ENCODE measurements at regions not wholly inside any gene's neighbourhood (a gene's known extent, or its start where the extent isn't known, plus 50 kb on each side); places are given as distances from the start of the nearest gene placed in this dataset.

DNA sequence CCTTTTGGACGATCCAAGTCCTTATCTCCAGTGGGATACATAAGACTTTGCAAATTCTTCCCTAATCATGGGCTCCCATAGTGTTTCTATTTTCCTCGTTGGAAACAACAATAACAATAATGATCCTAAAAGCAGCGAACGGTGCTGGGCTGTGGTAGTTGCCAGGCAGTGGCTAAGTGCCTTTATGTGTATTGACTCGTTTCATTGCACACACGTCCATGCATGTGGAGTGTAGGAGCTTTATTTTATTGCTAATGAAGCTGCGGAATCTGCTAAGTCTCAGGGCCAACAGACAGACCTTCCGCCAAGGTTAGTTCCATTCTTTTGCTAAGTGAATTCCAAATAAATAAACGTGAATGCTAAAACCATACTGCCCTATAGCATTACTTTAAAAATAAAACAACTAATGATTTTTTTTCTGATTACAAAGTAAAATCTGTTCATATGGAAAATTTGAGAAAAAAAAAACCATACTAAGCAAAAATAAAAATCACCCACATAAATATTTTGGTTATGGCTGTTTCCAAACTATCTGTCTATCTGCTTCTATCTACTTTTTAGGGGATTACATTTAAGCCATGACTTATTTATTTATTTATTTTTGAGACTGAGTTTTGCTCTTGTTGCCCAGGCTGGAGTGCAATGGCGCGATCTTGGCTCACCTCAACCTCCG, 297.9 kb downstream of the BMP7 start:
- H3K4me3 ChIP-seq (ENCODE audit: low read depth, low read length), result no peak overlapping the region
- no peak for DNase-seq (ENCODE audit: low read depth)
- TF ChIP-seq, protein P1, sequence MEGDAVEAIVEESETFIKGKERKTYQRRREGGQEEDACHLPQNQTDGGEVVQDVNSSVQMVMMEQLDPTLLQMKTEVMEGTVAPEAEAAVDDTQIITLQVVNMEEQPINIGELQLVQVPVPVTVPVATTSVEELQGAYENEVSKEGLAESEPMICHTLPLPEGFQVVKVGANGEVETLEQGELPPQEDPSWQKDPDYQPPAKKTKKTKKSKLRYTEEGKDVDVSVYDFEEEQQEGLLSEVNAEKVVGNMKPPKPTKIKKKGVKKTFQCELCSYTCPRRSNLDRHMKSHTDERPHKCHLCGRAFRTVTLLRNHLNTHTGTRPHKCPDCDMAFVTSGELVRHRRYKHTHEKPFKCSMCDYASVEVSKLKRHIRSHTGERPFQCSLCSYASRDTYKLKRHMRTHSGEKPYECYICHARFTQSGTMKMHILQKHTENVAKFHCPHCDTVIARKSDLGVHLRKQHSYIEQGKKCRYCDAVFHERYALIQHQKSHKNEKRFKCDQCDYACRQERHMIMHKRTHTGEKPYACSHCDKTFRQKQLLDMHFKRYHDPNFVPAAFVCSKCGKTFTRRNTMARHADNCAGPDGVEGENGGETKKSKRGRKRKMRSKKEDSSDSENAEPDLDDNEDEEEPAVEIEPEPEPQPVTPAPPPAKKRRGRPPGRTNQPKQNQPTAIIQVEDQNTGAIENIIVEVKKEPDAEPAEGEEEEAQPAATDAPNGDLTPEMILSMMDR (conservative IDR thresholded peaks at IDR 0.05; ENCODE audit: low read depth, low read length), result no peak

DNA sequence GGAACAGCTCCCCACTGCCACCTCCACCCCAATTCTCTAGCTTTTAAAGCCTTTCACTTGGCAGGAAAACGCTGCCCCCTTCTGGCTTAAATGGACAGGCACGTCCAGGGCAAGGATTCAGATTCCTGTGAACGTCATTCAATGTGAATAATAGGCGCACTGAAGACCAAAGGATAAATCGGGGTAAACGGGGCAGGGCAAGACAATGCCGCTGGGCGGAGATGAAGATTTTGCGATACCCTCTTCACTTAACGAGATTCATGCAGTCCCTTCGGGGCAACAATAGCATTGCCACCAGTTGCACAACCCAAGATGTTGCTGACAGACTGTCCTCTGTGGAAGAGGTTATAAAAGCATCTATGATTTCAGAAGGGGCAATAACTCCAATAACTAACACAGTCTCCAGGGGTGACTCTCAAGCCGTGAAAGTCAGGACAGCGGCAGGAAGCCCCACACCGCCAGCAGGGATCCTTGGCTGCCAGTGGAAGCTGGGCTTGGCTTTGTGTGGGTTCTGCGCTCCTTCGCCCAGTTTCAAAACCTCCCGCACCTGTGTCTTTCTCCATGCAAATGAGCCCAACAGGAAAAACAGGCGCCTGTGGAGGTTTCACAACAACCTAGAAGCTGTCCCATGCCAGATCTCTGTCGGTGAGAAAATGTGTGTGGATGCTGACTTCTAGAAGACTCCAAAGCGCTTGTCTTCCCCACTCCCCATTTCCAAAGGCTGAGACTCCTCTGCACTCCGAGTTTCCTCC, 291.8 kb downstream of the BMP7 start:
- DNase-seq (ENCODE audit: low read depth), result peak; percentile 80
- no peak overlapping the region for H3K4me3 ChIP-seq (ENCODE audit: low read depth, low read length)
- TF ChIP-seq, protein P1 (conservative IDR thresholded peaks at IDR 0.05; ENCODE audit: low read depth, low read length), result peak; percentile 94

DNA sequence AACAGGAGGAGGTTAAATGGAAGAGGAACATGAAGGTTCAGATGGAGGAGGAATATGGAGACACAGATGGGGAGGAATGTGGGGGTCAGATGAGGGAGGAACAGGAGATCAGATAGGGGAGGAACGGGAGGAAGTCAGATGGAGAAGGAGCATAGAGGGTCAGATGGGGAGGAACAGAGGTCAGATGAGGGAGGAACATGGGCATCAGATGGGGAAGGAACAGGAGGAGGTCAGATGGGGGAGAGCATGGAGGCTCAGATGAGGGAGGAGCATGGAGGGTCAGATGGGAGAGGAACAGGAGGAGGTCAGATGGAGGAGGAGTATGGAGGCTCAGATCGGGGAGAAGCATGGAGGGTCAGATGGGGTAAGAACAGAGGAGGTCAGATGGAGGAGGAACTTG, 290.6 kb downstream of the BMP7 start:
- DNase-seq (ENCODE audit: low read depth), result no peak
- H3K4me3 ChIP-seq (ENCODE audit: low read depth, low read length), result no peak overlapping the region
- TF ChIP-seq, protein P1 (conservative IDR thresholded peaks at IDR 0.05; ENCODE audit: low read depth, low read length), result no peak

DNA sequence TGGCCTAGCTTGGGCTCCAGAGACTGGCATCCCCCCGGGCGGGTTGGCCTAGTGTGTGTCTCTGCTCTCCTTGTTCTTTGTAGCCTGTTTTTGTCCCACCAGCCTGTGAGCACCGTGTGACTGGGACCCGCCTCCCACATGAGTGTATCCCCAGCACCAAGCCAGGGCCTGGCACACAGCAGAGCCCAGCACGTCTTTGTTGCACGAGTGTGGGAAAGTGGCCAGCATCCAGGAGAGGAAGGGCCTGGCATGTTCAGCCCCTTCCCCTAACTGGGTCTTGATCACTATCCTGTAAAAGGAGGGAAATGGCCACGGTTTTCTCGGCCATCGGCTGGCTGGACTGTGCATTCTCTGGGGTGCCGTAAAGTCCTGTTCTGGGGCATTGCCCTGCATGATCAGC, 290.1 kb downstream of the BMP7 start:
- no peak for DNase-seq (ENCODE audit: low read depth)
- H3K4me3 ChIP-seq (ENCODE audit: low read depth, low read length), result no peak overlapping the region
- TF ChIP-seq, protein P1 (conservative IDR thresholded peaks at IDR 0.05; ENCODE audit: low read depth, low read length), result no peak

DNA sequence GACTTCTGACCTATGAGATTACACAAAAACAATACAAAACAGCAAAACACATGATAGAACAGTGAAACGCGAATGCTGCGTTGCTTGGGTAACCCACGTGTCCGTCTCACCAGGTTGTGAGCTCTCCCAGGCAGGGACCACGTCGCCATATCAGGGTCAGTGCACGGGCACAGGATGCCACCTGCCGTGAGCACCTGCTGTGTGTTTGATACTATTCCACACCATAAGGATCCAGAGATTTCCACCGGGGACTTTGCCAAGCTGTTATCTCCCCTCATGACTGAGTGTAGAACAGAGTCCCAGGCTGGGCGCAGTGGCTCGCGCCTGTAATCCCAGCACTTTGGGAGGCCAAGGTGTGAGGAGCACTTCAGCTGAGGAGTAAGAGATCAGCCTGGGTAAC, 288.0 kb downstream of the BMP7 start:
- no peak overlapping the region for H3K4me3 ChIP-seq (ENCODE audit: low read depth, low read length)
- TF ChIP-seq, protein P1 (conservative IDR thresholded peaks at IDR 0.05; ENCODE audit: low read depth, low read length), result no peak
- DNase-seq (ENCODE audit: low read depth), result peak; percentile 36

DNA sequence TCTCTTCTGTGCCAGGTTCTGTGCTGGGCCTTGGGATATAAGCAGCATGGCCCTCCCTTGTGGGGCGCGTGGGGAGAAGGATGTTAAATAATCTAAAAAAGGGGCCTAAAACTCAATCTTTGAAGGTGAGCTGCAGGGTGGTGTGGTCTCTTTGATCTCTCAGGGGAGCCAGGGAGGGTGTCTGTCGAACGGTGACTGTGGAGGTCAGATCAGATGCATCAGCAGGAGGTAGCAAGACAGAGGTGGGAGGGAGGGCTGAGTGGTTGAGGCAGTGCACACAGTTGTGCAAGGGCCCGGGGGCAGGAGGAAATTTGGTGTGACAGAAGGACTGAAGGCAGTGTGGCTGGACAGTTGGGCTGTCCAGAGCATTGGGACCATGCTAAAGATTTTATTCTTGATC, 287.3 kb downstream of the BMP7 start:
- no peak for DNase-seq (ENCODE audit: low read depth)
- no peak overlapping the region for H3K4me3 ChIP-seq (ENCODE audit: low read depth, low read length)
- TF ChIP-seq, protein P1 (conservative IDR thresholded peaks at IDR 0.05; ENCODE audit: low read depth, low read length), result no peak

DNA sequence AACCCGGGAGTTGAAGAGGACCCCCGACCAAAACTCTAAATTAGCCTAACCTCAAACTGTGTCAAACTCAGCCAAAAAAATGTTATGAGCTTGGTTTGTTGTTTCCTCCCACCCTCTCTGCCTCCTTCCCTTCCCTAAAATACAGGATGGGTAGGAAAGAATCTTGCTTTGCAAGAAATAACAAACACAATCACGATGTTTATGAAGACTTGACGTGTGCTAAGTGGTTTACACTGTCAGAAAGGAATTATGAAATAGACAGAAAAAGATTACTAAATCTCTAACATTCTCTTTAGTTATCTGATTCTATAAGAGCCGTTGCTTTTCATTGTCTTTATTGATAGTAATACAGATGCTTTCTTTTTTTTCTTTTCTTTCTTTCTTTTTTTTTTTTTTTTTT, 285.1 kb downstream of the BMP7 start:
- no peak overlapping the region for H3K4me3 ChIP-seq (ENCODE audit: low read depth, low read length)
- no peak for DNase-seq (ENCODE audit: low read depth)
- TF ChIP-seq, protein P1 (conservative IDR thresholded peaks at IDR 0.05; ENCODE audit: low read depth, low read length), result no peak

Measured in choroid plexus epithelial cell (primary cell).